KMS-11 (cell line): ENCODE measurements at regions not wholly inside any gene's neighbourhood (a gene's known extent, or its start where the extent isn't known, plus 50 kb on each side); places are given as distances from the start of the nearest gene placed in this dataset.

Experiments
- H2AFZ ChIP-seq: fragments of 200-600 bp; sonication (generic); 2 replicates; pipeline ENCODE4 v1.6.1; 2016; ENCODE audit warnings: antibody characterized with exemption, mixed run types, low read depth
- H3K27ac ChIP-seq: fragments of 200-600 bp; sonication (generic); 2 replicates; pipeline ENCODE4 v1.6.1; 2016; ENCODE audit warnings: mild to moderate bottlenecking, mixed run types
- H3K27me3 ChIP-seq: fragments of 200-600 bp; sonication (generic); 2 replicates; pipeline ENCODE4 v1.6.1; 2017; ENCODE audit warnings: mild to moderate bottlenecking, low read depth, mixed run types, moderate library complexity; ENCODE audit not compliant: insufficient read depth
- H3K36me3 ChIP-seq: fragments of 200-600 bp; sonication (generic); 2 replicates; pipeline ENCODE4 v1.6.1; 2017; ENCODE audit warnings: mild to moderate bottlenecking, mixed run types; ENCODE audit not compliant: insufficient read depth
- H3K4me1 ChIP-seq: fragments of 200-600 bp; sonication (generic); 2 replicates; pipeline ENCODE4 v1.6.1; 2016; ENCODE audit warnings: mild to moderate bottlenecking, low read depth, mixed run types; ENCODE audit not compliant: poor library complexity, severe bottlenecking
- H3K4me2 ChIP-seq: fragments of 200-600 bp; sonication (generic); 2 replicates; pipeline ENCODE4 v1.7.0; 2016; ENCODE audit warnings: mild to moderate bottlenecking, mixed run types
- H3K4me3 ChIP-seq: fragments of 200-600 bp; sonication (generic); IDR thresholded peaks from 2 replicates; pipeline ENCODE4 v1.6.1; 2017; ENCODE audit warnings: low read depth, low read length, mixed read lengths; ENCODE audit not compliant: insufficient read depth
- H3K79me2 ChIP-seq: fragments of 200-600 bp; sonication (generic); 2 replicates; pipeline ENCODE4 v1.6.1; 2016; ENCODE audit warnings: low read depth, mixed run types; ENCODE audit not compliant: insufficient read depth
- H3K9ac ChIP-seq: fragments of 200-600 bp; sonication (generic); 2 replicates; pipeline ENCODE4 v1.6.1; 2016; ENCODE audit warnings: mild to moderate bottlenecking, mixed run types
- H4K20me1 ChIP-seq: fragments of 200-600 bp; sonication (generic); 2 replicates; pipeline ENCODE4 v1.6.1; 2016; ENCODE audit warnings: mild to moderate bottlenecking, mixed run types; ENCODE audit not compliant: insufficient read depth
- TF ChIP-seq, protein P1 (sequence below): fragments of 200-600 bp; sonication (generic); conservative IDR thresholded peaks from 2 replicates; pipeline ENCODE4 v1.6.1; 2017; ENCODE audit warnings: low read depth, mild to moderate bottlenecking, antibody characterized with exemption, low read length, moderate library complexity, mixed read lengths

DNA sequence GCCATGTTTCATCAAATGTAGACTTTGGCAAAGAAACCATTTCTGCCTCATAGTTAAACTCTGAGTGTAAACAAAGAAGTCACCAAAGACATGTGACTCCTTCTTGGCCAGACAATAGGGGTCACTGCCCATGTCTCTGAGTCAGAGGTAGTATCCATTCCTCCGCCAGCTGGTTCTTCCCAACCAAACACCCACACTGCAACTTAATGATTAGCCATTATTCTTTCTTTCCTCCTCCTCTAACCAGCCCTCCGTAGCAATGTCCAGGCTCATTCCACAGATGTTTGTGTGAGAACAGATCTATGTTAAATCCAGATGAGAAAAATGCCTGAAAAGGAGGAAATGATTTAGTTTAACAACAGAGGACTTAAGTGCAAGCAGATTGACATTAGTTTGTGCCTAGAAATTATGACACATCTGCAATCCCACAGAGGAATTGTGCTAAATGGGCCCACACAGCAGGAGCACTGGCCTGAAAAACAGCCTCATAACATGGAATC, 127.9 kb upstream of the SH3BP4 start:
- TF ChIP-seq, protein P1, sequence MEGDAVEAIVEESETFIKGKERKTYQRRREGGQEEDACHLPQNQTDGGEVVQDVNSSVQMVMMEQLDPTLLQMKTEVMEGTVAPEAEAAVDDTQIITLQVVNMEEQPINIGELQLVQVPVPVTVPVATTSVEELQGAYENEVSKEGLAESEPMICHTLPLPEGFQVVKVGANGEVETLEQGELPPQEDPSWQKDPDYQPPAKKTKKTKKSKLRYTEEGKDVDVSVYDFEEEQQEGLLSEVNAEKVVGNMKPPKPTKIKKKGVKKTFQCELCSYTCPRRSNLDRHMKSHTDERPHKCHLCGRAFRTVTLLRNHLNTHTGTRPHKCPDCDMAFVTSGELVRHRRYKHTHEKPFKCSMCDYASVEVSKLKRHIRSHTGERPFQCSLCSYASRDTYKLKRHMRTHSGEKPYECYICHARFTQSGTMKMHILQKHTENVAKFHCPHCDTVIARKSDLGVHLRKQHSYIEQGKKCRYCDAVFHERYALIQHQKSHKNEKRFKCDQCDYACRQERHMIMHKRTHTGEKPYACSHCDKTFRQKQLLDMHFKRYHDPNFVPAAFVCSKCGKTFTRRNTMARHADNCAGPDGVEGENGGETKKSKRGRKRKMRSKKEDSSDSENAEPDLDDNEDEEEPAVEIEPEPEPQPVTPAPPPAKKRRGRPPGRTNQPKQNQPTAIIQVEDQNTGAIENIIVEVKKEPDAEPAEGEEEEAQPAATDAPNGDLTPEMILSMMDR: no peak
- no peaks in the 10 kb centered on the region for H3K4me1 ChIP-seq
- H3K9ac ChIP-seq: no peak overlapping the region
- H3K79me2 ChIP-seq: no peaks in the 10 kb centered on the region
- no peaks in the 10 kb centered on the region for H4K20me1 ChIP-seq
- H3K4me3 ChIP-seq: no peak overlapping the region
- no peak overlapping the region for H3K4me2 ChIP-seq
- no peaks in the 10 kb centered on the region for H3K27me3 ChIP-seq
- no peak overlapping the region for H3K27ac ChIP-seq
- H3K36me3 ChIP-seq: no peaks in the 10 kb centered on the region
- no peak overlapping the region for H2AFZ ChIP-seq

DNA sequence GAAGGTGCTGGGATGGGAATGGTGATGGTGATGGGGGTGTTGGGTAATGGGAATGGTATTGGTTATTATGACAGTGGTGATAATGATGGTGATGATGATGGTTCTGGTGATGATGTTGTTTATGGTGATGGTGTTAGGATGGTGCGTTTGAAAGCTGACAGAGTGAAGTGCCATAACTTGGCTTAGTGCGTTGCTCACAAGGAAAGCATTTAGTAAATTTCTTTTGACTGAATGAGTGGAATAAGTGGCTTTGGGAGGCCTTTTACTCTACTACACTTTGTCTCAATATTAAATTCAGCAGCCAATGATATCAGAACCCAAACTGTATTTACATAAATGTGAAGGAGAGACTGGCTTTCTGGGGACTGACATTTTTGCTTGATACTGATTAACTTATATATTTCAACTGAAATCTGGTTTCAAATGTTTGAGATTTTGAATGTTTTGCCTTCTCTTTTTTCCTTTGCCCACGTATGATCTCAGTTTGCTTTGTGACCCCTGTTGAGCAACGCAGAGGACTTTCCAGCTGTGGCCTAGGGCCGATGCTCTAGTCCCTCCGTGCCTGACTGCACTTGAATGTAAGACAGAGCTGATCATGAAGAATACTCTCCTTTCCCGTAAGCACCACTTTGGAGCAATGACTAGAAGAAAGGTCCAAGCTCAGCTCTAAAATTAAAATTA, 128.5 kb upstream of the SH3BP4 start:
- no peaks in the 10 kb centered on the region for H3K79me2 ChIP-seq
- no peak overlapping the region for H2AFZ ChIP-seq
- H3K27me3 ChIP-seq: no peaks in the 10 kb centered on the region
- no peaks in the 10 kb centered on the region for H3K36me3 ChIP-seq
- TF ChIP-seq, protein P1: no peak
- H3K9ac ChIP-seq: no peak overlapping the region
- H4K20me1 ChIP-seq: no peaks in the 10 kb centered on the region
- H3K4me1 ChIP-seq: no peaks in the 10 kb centered on the region
- no peak overlapping the region for H3K4me3 ChIP-seq
- no peak overlapping the region for H3K27ac ChIP-seq
- no peak overlapping the region for H3K4me2 ChIP-seq

GRCh38 chr2:234821946-234822475, 129.8 kb upstream of the SH3BP4 start:
- Histone ChIP-seq H3K4me3 (no peak overlapping the region), H2AFZ (no peak overlapping the region), H3K79me2 (no peaks in the 10 kb centered on the region), H3K4me1 (no peaks in the 10 kb centered on the region), H4K20me1 (no peaks in the 10 kb centered on the region), H3K27me3 (no peaks in the 10 kb centered on the region), H3K4me2 (no peak overlapping the region), H3K9ac (no peak overlapping the region), H3K36me3 (no peaks in the 10 kb centered on the region), H3K27ac (no peak overlapping the region)
- TF ChIP-seq, protein P1: no peak

DNA sequence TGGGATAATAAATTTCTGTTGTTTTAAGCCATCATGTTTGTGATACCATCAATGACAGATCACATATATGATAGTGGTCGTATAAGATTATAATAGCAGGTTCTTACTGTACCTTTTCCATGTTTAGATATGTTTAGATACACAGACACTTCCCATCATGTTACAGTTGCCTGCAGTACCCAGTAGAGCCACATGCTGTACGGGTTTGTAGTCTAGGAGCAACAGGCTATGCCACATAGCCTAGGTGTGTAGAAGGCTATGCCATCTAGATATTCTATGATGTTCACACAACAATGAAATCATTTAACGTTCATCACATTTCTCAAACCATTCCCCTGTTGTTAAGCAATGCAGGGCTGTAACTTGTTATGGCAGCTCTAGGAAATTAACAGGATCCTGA, 132.9 kb upstream of the SH3BP4 start:
- no peak overlapping the region for H3K4me2 ChIP-seq
- no peak overlapping the region for H3K27ac ChIP-seq
- H3K79me2 ChIP-seq: no peaks in the 10 kb centered on the region
- H4K20me1 ChIP-seq: no peaks in the 10 kb centered on the region
- no peaks in the 10 kb centered on the region for H3K36me3 ChIP-seq
- no peaks in the 10 kb centered on the region for H3K27me3 ChIP-seq
- no peaks in the 10 kb centered on the region for H3K4me1 ChIP-seq
- H3K4me3 ChIP-seq: no peak overlapping the region
- no peak overlapping the region for H3K9ac ChIP-seq
- H2AFZ ChIP-seq: no peak overlapping the region
- TF ChIP-seq, protein P1: no peak
